Transverse colon (tissue), 4 donors: ENCODE measurements at regions not wholly inside any gene's neighbourhood (a gene's known extent, or its start where the extent isn't known, plus 50 kb on each side); places are given as distances from the start of the nearest gene placed in this dataset.
"Not testable (repeated sequence)": the region's sequence is repeated elsewhere in the genome, so short reads cannot be mapped to it uniquely, and the experiment has no call there.

ENCODE experiments used
- DNase-seq: peaks from one replicate; pipeline ENCODE4 v3.0.0-alpha.2; 2019
- H3K27ac ChIP-seq, 4 donors: fragments of 200-600 bp; sonication (generic); 2 replicates each; pipeline ENCODE4 v1.5.1; 2016 to 2018; ENCODE audit warnings: inconsistent platforms in 4 of 4
- H3K27me3 ChIP-seq: fragments of 200-600 bp; sonication (generic); 2 replicates; pipeline ENCODE4 v1.5.1; 2017; ENCODE audit warnings: inconsistent platforms
- H3K36me3 ChIP-seq, 4 donors: fragments of 200-600 bp; sonication (generic); 2 replicates each; pipeline ENCODE4 v1.5.1; 2017 to 2019; ENCODE audit warnings: inconsistent platforms in 4 of 4
- H3K4me1 ChIP-seq, 4 donors: fragments of 200-600 bp; sonication (generic); 2 replicates each; pipeline ENCODE4 v1.5.1; 2017 to 2020; ENCODE audit warnings: inconsistent platforms in 4 of 4
- H3K4me3 ChIP-seq, 4 donors: fragments of 200-600 bp; sonication (generic); 1 replicate in 1 of 4; 2 replicates in 3 of 4; pipeline versions ENCODE4 v1.5.1 to v1.6.1; 2017 to 2019; ENCODE audit warnings: inconsistent platforms in 4 of 4
- H3K9me3 ChIP-seq, 2 donors: fragments of 200-600 bp; sonication (generic); 2 replicates each; pipeline ENCODE4 v1.5.1; 2017 to 2019; ENCODE audit warnings: inconsistent platforms in 2 of 2
- CTCF ChIP-seq, 5 experiments: fragments of 200-600 bp in 3 of 5; fragments of 450-650 bp in 2 of 5; sonication (generic) in 3 of 5; IDR thresholded peaks; 1 replicate in 2 of 5; 2 replicates in 3 of 5; pipeline ENCODE4 v1.5.1; 2016 to 2017; ENCODE audit warnings: antibody characterized with exemption in 5 of 5, inconsistent platforms in 3 of 5, mild to moderate bottlenecking in 2 of 5, moderate library complexity in 1 of 5
- EP300 ChIP-seq: sonication (generic); formaldehyde crosslinking; IDR thresholded peaks from one replicate; pipeline ENCODE4 v1.6.1; 2017; ENCODE audit warnings: antibody characterized with exemption, low read depth
- POLR2A ChIP-seq: fragments of 450-650 bp; IDR thresholded peaks from one replicate; pipeline ENCODE4 v1.6.1; 2016; ENCODE audit warnings: antibody characterized with exemption, mild to moderate bottlenecking, moderate library complexity
- POLR2AphosphoS5 ChIP-seq, 3 donors: sonication (generic); formaldehyde crosslinking; IDR thresholded peaks; one replicate each; pipeline ENCODE4 v1.6.1; 2016; ENCODE audit warnings: antibody characterized with exemption in 3 of 3
- whole genome bisulfite sequencing, 2 donors: methylation state at CpG; one replicate each; pipeline ENCODE4 v1.1.5; 2018; ENCODE audit warnings: low coverage in 1 of 2; 5-methylcytosine and 5-hydroxymethylcytosine counted together
- in situ Hi-C, 4 donors: fragments of 200-750 bp; cut with MboI; loops; one replicate each; pipeline versions ENCODE4 v1.15.0 to v1.15.1; 2017; ENCODE audit warnings: low sequenced_read_pairs in 3 of 4, low pct_ligation_motif_present in 1 of 4, low pct_unique_long_range_greater_than_20kb in 1 of 4
- intact Hi-C: fragments of 100-400 bp; cut with DNase I; formaldehyde crosslinking; loops from one replicate; pipeline ENCODE4 v1.15.1; 2023; ENCODE audit warnings: low total_unique reads

- no peak overlapping the region for H3K27ac ChIP-seq
- TF ChIP-seq EP300: no peak
- TF ChIP-seq POLR2A: no peak
- no peak for TF ChIP-seq CTCF (IDR thresholded peaks at IDR 0.05)
- no peak for TF ChIP-seq POLR2AphosphoS5 (IDR thresholded peaks at IDR 0.05)
- H3K36me3 ChIP-seq: no peaks in the 10 kb centered on the region
- no peaks in the 10 kb centered on the region for H3K9me3 ChIP-seq
- intact Hi-C loops: no loop called here
- H3K4me1 ChIP-seq: peaks cover 0 to 18% (median 3%) of the 10 kb centered on the region in 4 donors
- no peaks in the 10 kb centered on the region for H3K27me3 ChIP-seq
- WGBS, 2 donors: 90 to 93% methylated on average over 2 to 5 of the region's 5 CpGs
- in situ Hi-C loops: no loop called here
- no peak for DNase-seq
- no peak overlapping the region for H3K4me3 ChIP-seq
Observed at GRCh38 chr6:132023490-132023889, 72.3 kb upstream of the CCN2 start.

DNA sequence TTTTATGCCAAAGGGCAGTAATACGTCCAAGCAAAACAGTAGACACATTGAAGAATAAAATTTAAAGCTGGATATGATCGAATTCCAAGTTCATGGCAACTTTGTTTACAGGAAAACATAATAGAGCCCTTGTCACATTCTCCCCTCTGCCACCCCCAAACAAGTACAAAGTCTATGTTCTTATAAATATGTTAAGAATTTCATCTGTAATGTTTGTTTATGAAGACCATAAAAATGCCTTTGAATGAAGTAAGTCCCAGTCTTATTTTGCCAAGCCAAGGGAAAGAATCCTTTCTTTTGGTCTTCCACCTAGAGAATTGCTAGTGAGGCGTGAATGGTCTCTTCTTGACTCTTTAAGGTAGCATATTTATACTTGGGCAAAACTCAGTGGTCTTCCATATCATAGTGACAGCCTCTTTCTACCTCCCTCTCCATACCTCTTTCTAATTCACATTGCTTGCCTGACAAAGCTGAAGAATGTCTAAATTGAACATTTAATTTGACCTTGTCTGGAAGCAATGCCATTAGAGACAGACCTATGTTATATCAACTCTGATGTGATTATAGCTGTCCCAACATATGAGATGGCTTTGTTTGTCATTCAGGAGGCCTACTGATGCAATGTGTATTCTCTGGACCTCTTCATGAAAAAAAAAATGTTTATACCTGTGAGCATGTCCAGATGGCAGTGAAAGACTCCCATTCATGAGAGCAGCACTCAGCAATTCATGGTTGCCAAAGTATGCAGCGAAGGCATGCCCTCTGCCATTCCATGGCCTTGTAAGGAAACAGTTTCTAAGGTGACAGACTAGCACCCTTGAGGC, 70.6 kb upstream of the CCN2 start:
- no peaks in the 10 kb centered on the region for H3K36me3 ChIP-seq
- TF ChIP-seq EP300 (no peak), POLR2A (no peak), POLR2AphosphoS5 (IDR thresholded peaks at IDR 0.05) (no peak), CTCF (IDR thresholded peaks at IDR 0.05) (no peak)
- in situ Hi-C loops: no loop called here
- intact Hi-C loops: no loop called here
- no peaks in the 10 kb centered on the region for H3K27me3 ChIP-seq
- peak overlapping the region in 1 of 4 donors; percentile 66 for H3K27ac ChIP-seq
- H3K4me1 ChIP-seq: peaks cover 0 to 18% (median 3%) of the 10 kb centered on the region in 4 donors
- WGBS, 2 donors: 78 to 79% methylated on average over 4 of the region's 4 CpGs
- no peak overlapping the region for H3K4me3 ChIP-seq
- H3K9me3 ChIP-seq: no peaks in the 10 kb centered on the region
- no peak for DNase-seq

GRCh38 chr6:132020918-132021317, 69.7 kb upstream of the CCN2 start:
- DNase-seq, in situ Hi-C loops, intact Hi-C loops, H3K4me3 ChIP-seq, H3K27me3 ChIP-seq, H3K36me3 ChIP-seq, H3K9me3 ChIP-seq: not testable (repeated sequence)
- Histone ChIP-seq H3K27ac (peak overlapping the region; percentile 64 to 71 (median 68)), H3K4me1 (peaks cover 0 to 18% (median 3%) of the 10 kb centered on the region in 4 donors)
- 89% methylated on average over 4 of the region's 4 CpGs; no CpG with 5 or more reads in 1 of the 2 donors for WGBS, 2 donors

DNA sequence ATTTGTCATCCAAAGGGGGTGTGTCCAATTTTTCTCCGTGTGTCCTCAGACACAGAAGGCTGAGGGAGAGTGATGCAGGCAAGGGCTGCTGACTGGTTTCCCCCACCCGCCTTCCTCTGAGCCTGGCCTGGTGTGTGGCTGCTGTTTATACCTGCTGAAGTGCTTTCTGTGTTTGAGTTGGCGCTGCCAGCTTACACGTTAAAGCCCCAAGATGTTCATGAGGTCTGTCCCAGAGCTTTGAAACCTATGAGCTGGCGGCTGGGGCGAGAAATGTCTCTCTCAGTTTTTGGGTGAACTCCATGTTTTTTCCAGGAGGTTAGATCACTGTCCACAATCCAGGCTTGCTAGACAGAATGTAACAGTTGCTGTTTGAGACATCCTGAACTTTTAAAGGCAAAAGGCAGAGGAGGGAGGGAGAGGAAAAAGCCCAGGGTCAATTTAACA, 69.0 kb upstream of the CCN2 start:
- Histone ChIP-seq H3K4me3 (no peak overlapping the region), H3K36me3 (no peaks in the 10 kb centered on the region), H3K4me1 (peaks cover 0 to 18% (median 3%) of the 10 kb centered on the region in 4 donors), H3K27me3 (no peaks in the 10 kb centered on the region), H3K27ac (peak overlapping the region; percentile 64 to 71 (median 68)), H3K9me3 (no peaks in the 10 kb centered on the region)
- 50% methylated on average over 6 of the region's 6 CpGs; no CpG with 5 or more reads in 1 of the 2 donors for WGBS, 2 donors
- no peak for TF ChIP-seq EP300
- peak in 1 of 3 donors; percentile 35 for TF ChIP-seq POLR2AphosphoS5 (IDR thresholded peaks at IDR 0.05)
- in situ Hi-C loops: no loop called here
- intact Hi-C loops: no loop called here
- no peak for DNase-seq

GRCh38 chr6:132019586-132019985, 68.4 kb upstream of the CCN2 start:
- in situ Hi-C loops (no loop called here), intact Hi-C loops (no loop called here)
- Histone ChIP-seq H3K4me1 (peaks cover 0 to 18% (median 3%) of the 10 kb centered on the region in 4 donors), H3K4me3 (no peak overlapping the region), H3K36me3 (no peaks in the 10 kb centered on the region), H3K27ac (peak overlapping the region; percentile 64 to 71 (median 68)), H3K27me3 (no peaks in the 10 kb centered on the region), H3K9me3 (no peaks in the 10 kb centered on the region)
- 65% methylated on average over 1 of the region's 1 CpG; no CpG with 5 or more reads in 1 of the 2 donors for WGBS, 2 donors
- no peak for DNase-seq
- TF ChIP-seq POLR2A (no peak), POLR2AphosphoS5 (IDR thresholded peaks at IDR 0.05) (no peak), EP300 (no peak), CTCF (IDR thresholded peaks at IDR 0.05) (no peak)
